ENCODE measurements at regions not wholly inside any gene's neighbourhood (a gene's known extent, or its start where the extent isn't known, plus 50 kb on each side); places are given as distances from the start of the nearest gene placed in this dataset.
A peak's percentile ranks its signal among the peaks of the same experiment; 100 is the strongest.

- Histone ChIP-seq H3K4me1 (peaks cover 18% of the 10 kb centered on the region), H3K36me3 (ENCODE audit: control insufficient read depth, insufficient read depth, low read length) (no peaks in the 10 kb centered on the region), H3K9me3 (ENCODE audit: control insufficient read depth, low read length) (no peaks in the 10 kb centered on the region), H3K4me3 (ENCODE audit: low read depth, low read length) (no peak overlapping the region), H3K4me2 (ENCODE audit: low read length) (no peak overlapping the region), H2AFZ (peak overlapping the region; percentile 2), H3K27me3 (ENCODE audit: control insufficient read depth, insufficient read depth, low read length) (no peaks in the 10 kb centered on the region), H3K79me2 (no peaks in the 10 kb centered on the region), H3K27ac (no peak overlapping the region), H3K9ac (no peak overlapping the region)
- TF ChIP-seq, protein P1, sequence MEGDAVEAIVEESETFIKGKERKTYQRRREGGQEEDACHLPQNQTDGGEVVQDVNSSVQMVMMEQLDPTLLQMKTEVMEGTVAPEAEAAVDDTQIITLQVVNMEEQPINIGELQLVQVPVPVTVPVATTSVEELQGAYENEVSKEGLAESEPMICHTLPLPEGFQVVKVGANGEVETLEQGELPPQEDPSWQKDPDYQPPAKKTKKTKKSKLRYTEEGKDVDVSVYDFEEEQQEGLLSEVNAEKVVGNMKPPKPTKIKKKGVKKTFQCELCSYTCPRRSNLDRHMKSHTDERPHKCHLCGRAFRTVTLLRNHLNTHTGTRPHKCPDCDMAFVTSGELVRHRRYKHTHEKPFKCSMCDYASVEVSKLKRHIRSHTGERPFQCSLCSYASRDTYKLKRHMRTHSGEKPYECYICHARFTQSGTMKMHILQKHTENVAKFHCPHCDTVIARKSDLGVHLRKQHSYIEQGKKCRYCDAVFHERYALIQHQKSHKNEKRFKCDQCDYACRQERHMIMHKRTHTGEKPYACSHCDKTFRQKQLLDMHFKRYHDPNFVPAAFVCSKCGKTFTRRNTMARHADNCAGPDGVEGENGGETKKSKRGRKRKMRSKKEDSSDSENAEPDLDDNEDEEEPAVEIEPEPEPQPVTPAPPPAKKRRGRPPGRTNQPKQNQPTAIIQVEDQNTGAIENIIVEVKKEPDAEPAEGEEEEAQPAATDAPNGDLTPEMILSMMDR (IDR thresholded peaks at IDR 0.05): peak; percentile 22
Observed at GRCh38 chr3:177483182-177483967, 286.1 kb upstream of the TBL1XR1 start.

DNA sequence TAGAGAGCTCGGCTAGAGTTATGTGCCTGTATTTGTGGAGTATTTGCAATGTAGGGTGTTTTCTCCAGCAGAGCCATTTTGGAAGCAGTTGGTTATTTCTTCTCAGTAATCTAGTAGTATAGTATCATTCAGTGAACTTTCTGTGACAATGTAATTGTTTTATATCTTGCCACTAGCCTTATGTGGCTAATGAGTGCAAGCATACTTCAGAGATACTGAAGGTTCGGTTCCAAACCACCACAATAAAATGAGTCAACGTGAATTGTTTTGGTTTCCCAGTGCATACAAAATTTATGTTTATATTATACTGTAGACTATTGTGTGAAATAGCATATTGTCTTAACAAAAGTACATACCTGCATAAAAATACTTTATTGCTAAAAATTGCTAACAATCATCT lies 286.9 kb upstream of the TBL1XR1 start:
- TF ChIP-seq, protein P1 (IDR thresholded peaks at IDR 0.05): no peak
- no peak overlapping the region for H3K9ac ChIP-seq
- H3K36me3 ChIP-seq (ENCODE audit: control insufficient read depth, insufficient read depth, low read length): no peaks in the 10 kb centered on the region
- H3K79me2 ChIP-seq: no peaks in the 10 kb centered on the region
- no peak overlapping the region for H3K4me3 ChIP-seq (ENCODE audit: low read depth, low read length)
- no peaks in the 10 kb centered on the region for H3K9me3 ChIP-seq (ENCODE audit: control insufficient read depth, low read length)
- peaks cover 10% of the 10 kb centered on the region for H3K4me1 ChIP-seq
- H3K4me2 ChIP-seq (ENCODE audit: low read length): no peak overlapping the region
- no peak overlapping the region for H2AFZ ChIP-seq
- H3K27me3 ChIP-seq (ENCODE audit: control insufficient read depth, insufficient read depth, low read length): no peaks in the 10 kb centered on the region
- no peak overlapping the region for H3K27ac ChIP-seq

GRCh38 chr3:177484926-177485325 lies 287.6 kb upstream of the TBL1XR1 start:
- Histone ChIP-seq H3K79me2 (no peaks in the 10 kb centered on the region), H3K9me3 (ENCODE audit: control insufficient read depth, low read length) (no peaks in the 10 kb centered on the region), H3K4me1 (peaks cover 10% of the 10 kb centered on the region), H2AFZ (no peak overlapping the region), H3K9ac (no peak overlapping the region), H3K4me2 (ENCODE audit: low read length) (no peak overlapping the region), H3K36me3 (ENCODE audit: control insufficient read depth, insufficient read depth, low read length) (no peaks in the 10 kb centered on the region), H3K27ac (no peak overlapping the region), H3K27me3 (ENCODE audit: control insufficient read depth, insufficient read depth, low read length) (no peaks in the 10 kb centered on the region), H3K4me3 (ENCODE audit: low read depth, low read length) (no peak overlapping the region)
- TF ChIP-seq, protein P1 (IDR thresholded peaks at IDR 0.05): no peak

DNA sequence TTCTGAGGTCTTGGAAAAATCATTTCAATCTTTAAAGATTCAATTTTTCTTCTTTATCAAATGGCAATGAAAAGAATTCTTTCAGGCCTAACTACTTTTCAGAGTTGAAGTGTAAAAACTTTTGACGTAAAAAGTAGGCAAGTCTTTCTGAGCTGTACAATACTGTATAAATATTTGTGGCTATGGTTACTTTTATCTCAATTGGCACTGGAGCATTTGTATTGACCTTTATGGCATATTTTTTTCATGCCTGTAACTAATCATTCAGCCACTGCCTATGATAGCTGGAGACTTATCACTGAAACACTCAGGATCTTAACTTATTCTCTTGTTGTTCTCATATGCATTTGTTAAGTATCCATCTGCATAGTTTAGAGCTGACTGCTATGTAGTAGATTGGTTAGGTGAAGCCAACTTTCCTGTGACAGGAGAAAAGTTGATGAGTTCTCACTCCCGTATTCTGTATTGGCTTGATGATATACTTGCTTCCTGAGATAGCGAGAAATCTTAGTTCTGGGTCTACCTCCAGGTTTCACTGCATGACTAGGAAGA lies 290.4 kb upstream of the TBL1XR1 start:
- Histone ChIP-seq H2AFZ (no peak overlapping the region), H3K27ac (no peak overlapping the region), H3K9me3 (ENCODE audit: control insufficient read depth, low read length) (no peaks in the 10 kb centered on the region), H3K36me3 (ENCODE audit: control insufficient read depth, insufficient read depth, low read length) (no peaks in the 10 kb centered on the region), H3K79me2 (no peaks in the 10 kb centered on the region), H3K4me1 (peaks cover 3% of the 10 kb centered on the region), H3K9ac (no peak overlapping the region), H3K4me2 (ENCODE audit: low read length) (no peak overlapping the region), H3K27me3 (ENCODE audit: control insufficient read depth, insufficient read depth, low read length) (no peaks in the 10 kb centered on the region), H3K4me3 (ENCODE audit: low read depth, low read length) (no peak overlapping the region)
- TF ChIP-seq, protein P1 (IDR thresholded peaks at IDR 0.05): no peak

- no peak overlapping the region for H3K9ac ChIP-seq
- H3K27ac ChIP-seq: no peak overlapping the region
- no peaks in the 10 kb centered on the region for H3K9me3 ChIP-seq (ENCODE audit: control insufficient read depth, low read length)
- no peak overlapping the region for H3K4me3 ChIP-seq (ENCODE audit: low read depth, low read length)
- no peak overlapping the region for H2AFZ ChIP-seq
- no peak overlapping the region for H3K4me2 ChIP-seq (ENCODE audit: low read length)
- TF ChIP-seq, protein P1 (IDR thresholded peaks at IDR 0.05): no peak
- no peaks in the 10 kb centered on the region for H3K4me1 ChIP-seq
- no peaks in the 10 kb centered on the region for H3K79me2 ChIP-seq
- H3K27me3 ChIP-seq (ENCODE audit: control insufficient read depth, insufficient read depth, low read length): no peaks in the 10 kb centered on the region
- no peaks in the 10 kb centered on the region for H3K36me3 ChIP-seq (ENCODE audit: control insufficient read depth, insufficient read depth, low read length)
Observed at GRCh38 chr3:177488740-177489139, 291.5 kb upstream of the TBL1XR1 start.
